ENCODE measurements at regions not wholly inside any gene's neighbourhood (a gene's known extent, or its start where the extent isn't known, plus 50 kb on each side); places are given as distances from the start of the nearest gene placed in this dataset.
"Not testable (repeated sequence)": the region's sequence is repeated elsewhere in the genome, so short reads cannot be mapped to it uniquely, and the experiment has no call there.

DNA sequence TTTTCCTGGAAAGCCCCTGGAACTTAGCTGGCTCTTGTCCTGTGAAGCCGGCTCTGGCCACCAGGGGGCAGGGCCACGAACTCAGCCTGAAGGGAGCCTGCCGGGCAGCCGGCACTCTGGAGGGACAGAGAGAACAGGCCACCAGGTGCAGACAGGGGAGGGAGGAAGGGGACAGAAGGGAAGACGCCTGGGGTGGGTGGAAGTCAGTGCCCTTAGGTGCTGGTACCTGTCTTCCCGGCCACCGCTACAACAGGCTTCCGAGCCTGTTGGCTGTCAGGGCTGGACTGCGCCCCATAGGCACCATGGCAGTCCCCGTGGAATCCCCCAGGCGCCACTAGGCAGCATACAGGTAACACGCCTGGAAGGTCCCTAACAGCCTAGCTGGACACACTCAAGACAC is 59.6 kb downstream of the GOLGA8B start:
- DNase-seq (ENCODE audit: low read depth, low spot score); POLR2A ChIA-PET; in situ Hi-C loops (cut with MboI); CTCF ChIA-PET; H3K36me3 ChIP-seq (ENCODE audit: control insufficient read depth in 2 of 2, insufficient read depth in 2 of 2, low read length in 1 of 2); H3K9me3 ChIP-seq (replicated peaks; ENCODE audit: control insufficient read depth, insufficient read depth, low read length); FAIRE-seq; H3K4me3 ChIP-seq; H3K27ac ChIP-seq (ENCODE audit: control insufficient read depth, insufficient read depth); H4K20me1 ChIP-seq (ENCODE audit: control insufficient read depth, insufficient read depth); H3K4me2 ChIP-seq (ENCODE audit: control insufficient read depth, insufficient read depth); H3K9ac ChIP-seq (ENCODE audit: control insufficient read depth, insufficient read depth, low read length); RAD21 ChIA-PET (ENCODE audit: unreplicated experiment); H3K27me3 ChIP-seq (replicated peaks in 1 of 2; ENCODE audit: control insufficient read depth in 2 of 2, insufficient read depth in 2 of 2, low read length in 1 of 2); BruUV-seq (replicated peaks); H3K4me1 ChIP-seq (ENCODE audit: control insufficient read depth, insufficient read depth, low read length); H3K79me2 ChIP-seq (ENCODE audit: control insufficient read depth, insufficient read depth, low read length): not testable (repeated sequence)
- peak; percentile 36 for TF ChIP-seq RELA (IDR thresholded peaks at IDR 0.05; ENCODE audit: borderline replicate concordance, partially characterized antibody)
- TF ChIP-seq, protein P1, sequence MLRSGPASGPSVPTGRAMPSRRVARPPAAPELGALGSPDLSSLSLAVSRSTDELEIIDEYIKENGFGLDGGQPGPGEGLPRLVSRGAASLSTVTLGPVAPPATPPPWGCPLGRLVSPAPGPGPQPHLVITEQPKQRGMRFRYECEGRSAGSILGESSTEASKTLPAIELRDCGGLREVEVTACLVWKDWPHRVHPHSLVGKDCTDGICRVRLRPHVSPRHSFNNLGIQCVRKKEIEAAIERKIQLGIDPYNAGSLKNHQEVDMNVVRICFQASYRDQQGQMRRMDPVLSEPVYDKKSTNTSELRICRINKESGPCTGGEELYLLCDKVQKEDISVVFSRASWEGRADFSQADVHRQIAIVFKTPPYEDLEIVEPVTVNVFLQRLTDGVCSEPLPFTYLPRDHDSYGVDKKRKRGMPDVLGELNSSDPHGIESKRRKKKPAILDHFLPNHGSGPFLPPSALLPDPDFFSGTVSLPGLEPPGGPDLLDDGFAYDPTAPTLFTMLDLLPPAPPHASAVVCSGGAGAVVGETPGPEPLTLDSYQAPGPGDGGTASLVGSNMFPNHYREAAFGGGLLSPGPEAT (IDR thresholded peaks at IDR 0.05; ENCODE audit: low read depth), result 0 out of 2 replicates have a peak, but pooled peaks have one; percentile 15
- intact Hi-C loops (cut with micrococcal nuclease; ENCODE audit: unreplicated experiment), result loop anchor here (10.0 kb wide), 1 partner anchor 61 kb away; the partner anchor contains the start of gene GOLGA8B
- SMC1A ChIA-PET (ENCODE audit: uncharacterized antibody, unreplicated experiment), result interaction anchor here (1.0 kb wide), 1 partner anchor 64 kb away, joined by 4 read pairs; no protein-coding TSS in a partner anchor
- peak; percentile 72 for ATAC-seq
- peak overlapping the region; percentile 29; the same call in 1 of the 2 replicates for H2AFZ ChIP-seq (ENCODE audit: control insufficient read depth, low read depth, low read length)
- 0% methylated on average over 5 of the region's 12 CpGs for WGBS (ENCODE audit: insufficient coverage, insufficient replicate concordance, low lambda C conversion rate, missing lambda C conversion rate)

DNA sequence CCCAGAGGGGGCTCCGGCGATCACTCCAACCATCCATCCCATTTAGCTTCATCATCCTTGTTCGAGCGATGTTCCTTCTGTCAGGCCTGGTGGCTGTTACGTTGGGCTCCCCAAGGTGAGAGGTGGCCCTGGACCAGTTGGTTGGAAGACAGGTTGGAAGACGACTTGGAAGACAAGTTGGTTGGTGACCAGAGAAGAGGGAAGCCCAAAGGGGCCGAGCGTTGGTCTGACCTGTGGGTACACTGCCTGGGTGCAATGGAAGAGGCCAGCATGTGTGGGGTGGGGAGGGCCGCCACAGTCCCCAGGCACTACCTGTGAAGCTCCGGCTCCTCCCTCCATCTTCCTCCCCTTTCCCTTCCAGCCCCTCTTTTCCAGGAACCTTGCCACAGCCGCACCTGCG is 60.9 kb downstream of the GOLGA8B start:
- H3K4me3 ChIP-seq; RAD21 ChIA-PET (ENCODE audit: unreplicated experiment); H3K9ac ChIP-seq (ENCODE audit: control insufficient read depth, insufficient read depth, low read length); H3K4me1 ChIP-seq (ENCODE audit: control insufficient read depth, insufficient read depth, low read length); POLR2A ChIA-PET; in situ Hi-C loops (cut with MboI); H3K27ac ChIP-seq (ENCODE audit: control insufficient read depth, insufficient read depth); H3K27me3 ChIP-seq (replicated peaks in 1 of 2; ENCODE audit: control insufficient read depth in 2 of 2, insufficient read depth in 2 of 2, low read length in 1 of 2); H3K36me3 ChIP-seq (ENCODE audit: control insufficient read depth in 2 of 2, insufficient read depth in 2 of 2, low read length in 1 of 2); BruUV-seq (replicated peaks); H3K79me2 ChIP-seq (ENCODE audit: control insufficient read depth, insufficient read depth, low read length); DNase-seq (ENCODE audit: low read depth, low spot score); H3K4me2 ChIP-seq (ENCODE audit: control insufficient read depth, insufficient read depth); H4K20me1 ChIP-seq (ENCODE audit: control insufficient read depth, insufficient read depth); FAIRE-seq; H2AFZ ChIP-seq (ENCODE audit: control insufficient read depth, low read depth, low read length); SMC1A ChIA-PET (ENCODE audit: uncharacterized antibody, unreplicated experiment); H3K9me3 ChIP-seq (replicated peaks; ENCODE audit: control insufficient read depth, insufficient read depth, low read length); ATAC-seq: not testable (repeated sequence)
- CTCF ChIA-PET, result interaction anchor here (1.0 kb wide), 1 partner anchor 8 kb away, joined by 3 read pairs; no protein-coding TSS in a partner anchor
- intact Hi-C loops (cut with micrococcal nuclease; ENCODE audit: unreplicated experiment), result loop anchor here (10.0 kb wide), 1 partner anchor 62 kb away; the partner anchor contains the start of gene GOLGA8B
- WGBS (ENCODE audit: insufficient coverage, insufficient replicate concordance, low lambda C conversion rate, missing lambda C conversion rate), result 78% methylated on average over 6 of the region's 12 CpGs

DNA sequence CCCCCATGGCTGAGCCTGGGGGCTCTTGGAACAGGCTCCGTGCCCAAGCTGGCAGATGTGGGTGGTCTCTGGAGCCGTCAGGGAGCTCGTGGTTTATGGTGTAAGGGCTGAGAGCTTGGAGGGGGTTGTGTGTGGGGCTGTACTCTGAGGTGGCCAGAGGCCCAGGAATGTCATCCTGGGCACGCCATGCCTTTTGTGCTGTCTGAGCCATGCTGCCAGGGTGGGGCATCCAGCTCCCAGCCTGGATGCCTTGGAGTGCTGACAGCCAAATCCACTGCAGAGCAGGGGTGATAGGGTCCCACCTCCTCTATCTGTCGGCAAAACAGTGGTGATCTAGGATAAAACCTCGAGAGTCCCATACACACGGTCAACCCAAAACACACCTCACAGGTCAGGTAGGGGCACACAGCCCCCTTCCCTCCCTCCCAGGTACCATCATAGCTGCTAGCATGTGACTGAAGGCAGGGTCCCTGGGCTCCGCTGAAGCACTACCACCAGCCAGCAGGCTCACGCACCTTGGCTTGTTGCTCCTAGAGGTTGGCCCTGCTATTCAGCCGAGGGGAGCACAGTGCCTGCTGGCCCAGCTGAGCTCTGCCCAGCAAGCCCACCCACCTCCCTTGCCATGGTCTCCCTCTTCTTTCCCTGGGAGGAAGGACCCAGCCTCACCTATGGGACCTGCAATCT is 61.5 kb downstream of the GOLGA8B start:
- BruUV-seq (replicated peaks); FAIRE-seq; H3K9ac ChIP-seq (ENCODE audit: control insufficient read depth, insufficient read depth, low read length); POLR2A ChIA-PET; H2AFZ ChIP-seq (ENCODE audit: control insufficient read depth, low read depth, low read length); H3K79me2 ChIP-seq (ENCODE audit: control insufficient read depth, insufficient read depth, low read length); H3K4me3 ChIP-seq; in situ Hi-C loops (cut with MboI); SMC1A ChIA-PET (ENCODE audit: uncharacterized antibody, unreplicated experiment); H4K20me1 ChIP-seq (ENCODE audit: control insufficient read depth, insufficient read depth); ATAC-seq; H3K27ac ChIP-seq (ENCODE audit: control insufficient read depth, insufficient read depth); RAD21 ChIA-PET (ENCODE audit: unreplicated experiment); H3K4me1 ChIP-seq (ENCODE audit: control insufficient read depth, insufficient read depth, low read length); H3K9me3 ChIP-seq (replicated peaks; ENCODE audit: control insufficient read depth, insufficient read depth, low read length); DNase-seq (ENCODE audit: low read depth, low spot score); H3K27me3 ChIP-seq (replicated peaks in 1 of 2; ENCODE audit: control insufficient read depth in 2 of 2, insufficient read depth in 2 of 2, low read length in 1 of 2); H3K36me3 ChIP-seq (ENCODE audit: control insufficient read depth in 2 of 2, insufficient read depth in 2 of 2, low read length in 1 of 2); H3K4me2 ChIP-seq (ENCODE audit: control insufficient read depth, insufficient read depth): not testable (repeated sequence)
- intact Hi-C loops (cut with micrococcal nuclease; ENCODE audit: unreplicated experiment), result loop anchor here (10.0 kb wide), 1 partner anchor 63 kb away; the partner anchor contains the start of gene GOLGA8B
- CTCF ChIA-PET, result interaction anchor here (1.0 to 1.2 kb wide), 2 partner anchors 8 to 66 kb away, joined by 3 to 4 read pairs; no protein-coding TSS in a partner anchor
- 61% methylated on average over 9 of the region's 10 CpGs for WGBS (ENCODE audit: insufficient coverage, insufficient replicate concordance, low lambda C conversion rate, missing lambda C conversion rate)
